GM12878 (cell line): ENCODE measurements at regions not wholly inside any gene's neighbourhood (a gene's known extent, or its start where the extent isn't known, plus 50 kb on each side); places are given as distances from the start of the nearest gene placed in this dataset.
A peak's percentile ranks its signal among the peaks of the same experiment; 100 is the strongest.

ENCODE experiments used
- ATAC-seq: fragments of 200-7000 bp; cut with Tn5 transposase; 3 replicates; pipeline ENCODE4 v1.9.1; 2020; ENCODE audit warnings: mild to moderate bottlenecking, moderate library complexity
- BruUV-seq: library from RNA; stranded (reverse); fragments of 400-500 nt; replicated peaks from 2 replicates; lab custom pipeline; 2021; lab: Mats Ljungman, UMichigan
- CTCF ChIA-PET: fragments of 300-600 bp; sonication (Branson Sonifier 250); formaldehyde crosslinking; extraction: SDS; loops from one replicate; lab custom pipeline; 2021; ENCODE audit warnings: inconsistent platforms; lab: Yijun Ruan, JAX
- POLR2A ChIA-PET: fragments of 350-600 bp; formaldehyde crosslinking; extraction: SDS; loops from one replicate; lab custom pipeline; 2021; ENCODE audit warnings: inconsistent platforms; lab: Charles Lee
- RAD21 ChIA-PET: fragments of 300-600 bp; sonication (Branson Sonifier 250); formaldehyde crosslinking; loops from one replicate; lab custom pipeline; 2023; ENCODE audit warnings: antibody characterized with exemption; ENCODE audit not compliant: unreplicated experiment; lab: Charles Lee
- SMC1A ChIA-PET: fragments of 300-600 bp; sonication (Branson Sonifier 250); formaldehyde crosslinking; loops from one replicate; lab custom pipeline; 2023; ENCODE audit not compliant: unreplicated experiment, uncharacterized antibody; lab: Charles Lee
- DNase-seq: peaks from one replicate; pipeline ENCODE4 v3.0.0-alpha.2; 2011; ENCODE audit warnings: low read depth, low spot score
- FAIRE-seq: peaks from 3 replicates; lab custom pipeline; 2011; peaks lifted over from hg19 to GRCh38; lab: Jason Lieb, UNC
- H2AFZ ChIP-seq: 2 replicates; pipeline ENCODE4 v1.6.0; 2011; ENCODE audit warnings: low read depth, low read length, control low read depth; ENCODE audit not compliant: control insufficient read depth
- H3K27ac ChIP-seq: 2 replicates; pipeline ENCODE4 v1.5.1; 2011; ENCODE audit warnings: control low read depth; ENCODE audit not compliant: control insufficient read depth, insufficient read depth
- H3K27me3 ChIP-seq, 2 experiments: replicated peaks in 1 of 2; 2 replicates each; pipeline versions ENCODE4 v1.6.0 to v1.6.1; 2011; ENCODE audit warnings: low read length in 1 of 2; ENCODE audit not compliant: control insufficient read depth in 2 of 2, insufficient read depth in 2 of 2
- H3K36me3 ChIP-seq, 2 experiments: 2 replicates each; pipeline ENCODE4 v1.5.1; 2011; ENCODE audit warnings: low read length in 1 of 2; ENCODE audit not compliant: control insufficient read depth in 2 of 2, insufficient read depth in 2 of 2
- H3K4me1 ChIP-seq: 2 replicates; pipeline ENCODE4 v1.6.1; 2011; ENCODE audit warnings: mild to moderate bottlenecking, low read length, moderate library complexity, mixed read lengths; ENCODE audit not compliant: control insufficient read depth, insufficient read depth
- H3K4me2 ChIP-seq: 2 replicates; pipeline ENCODE4 v1.6.0; 2011; ENCODE audit warnings: control low read depth; ENCODE audit not compliant: control insufficient read depth, insufficient read depth
- H3K4me3 ChIP-seq: fragments of 200-600 bp; sonication (generic); 2 replicates; pipeline ENCODE4 v1.5.1; 2016
- H3K79me2 ChIP-seq: 2 replicates; pipeline ENCODE4 v1.6.0; 2011; ENCODE audit warnings: low read length; ENCODE audit not compliant: control insufficient read depth, insufficient read depth
- H3K9ac ChIP-seq: 2 replicates; pipeline ENCODE4 v1.8.0; 2011; ENCODE audit warnings: low read length, control low read depth, mixed read lengths; ENCODE audit not compliant: control insufficient read depth, insufficient read depth
- H3K9me3 ChIP-seq: replicated peaks from 3 replicates; pipeline ENCODE4 v1.5.1; 2011; ENCODE audit warnings: mild to moderate bottlenecking, low read length; ENCODE audit not compliant: control insufficient read depth, insufficient read depth
- H4K20me1 ChIP-seq: 2 replicates; pipeline ENCODE4 v1.6.0; 2011; ENCODE audit not compliant: control insufficient read depth, insufficient read depth
- ASH2L ChIP-seq: fragments of 300-600, 200-600 bp; sonication (generic); IDR thresholded peaks from 2 replicates; pipeline ENCODE4 v1.6.1; 2017; ENCODE audit warnings: low read depth, mild to moderate bottlenecking, borderline replicate concordance
- BMI1 ChIP-seq: fragments of 450-650 bp; IDR thresholded peaks from 2 replicates; pipeline ENCODE4 v1.6.1; 2016; ENCODE audit warnings: mild to moderate bottlenecking, moderate library complexity, borderline replicate concordance
- NRF1 ChIP-seq: conservative IDR thresholded peaks from 2 replicates; pipeline ENCODE4 v1.6.1; 2011; ENCODE audit warnings: mild to moderate bottlenecking, low read depth, low read length, improper control_type of control experiment
- PAX5 ChIP-seq: IDR thresholded peaks from 2 replicates; pipeline ENCODE4 v1.6.1; 2011; ENCODE audit warnings: low read depth, low read length, borderline replicate concordance
- RAD21 ChIP-seq: IDR thresholded peaks from 2 replicates; pipeline ENCODE4 v1.6.1; 2011; ENCODE audit warnings: mild to moderate bottlenecking, low read depth, low read length, moderate library complexity; ENCODE audit not compliant: insufficient read depth
- SIN3A ChIP-seq: IDR thresholded peaks from 2 replicates; pipeline ENCODE4 v1.6.1; 2012; ENCODE audit warnings: low read depth, low read length, improper control_type of control experiment
- ZBED1 ChIP-seq: IDR thresholded peaks from 2 replicates; pipeline ENCODE4 v1.6.1; 2016; ENCODE audit warnings: borderline replicate concordance
- ZNF217 ChIP-seq: fragments of 450-650 bp; IDR thresholded peaks from 2 replicates; pipeline ENCODE4 v1.6.1; 2017; ENCODE audit warnings: antibody characterized with exemption, mild to moderate bottlenecking
- ZNF384 ChIP-seq: IDR thresholded peaks from 2 replicates; pipeline ENCODE4 v1.6.1; 2012; ENCODE audit warnings: low read depth, mild to moderate bottlenecking, low read length, improper control_type of control experiment, borderline replicate concordance
- WGBS: methylation state at CpG from one replicate; pipeline ENCODE4 v1.1.6; 2016; ENCODE audit warnings: low lambda C conversion rate; ENCODE audit not compliant: insufficient replicate concordance, insufficient coverage; ENCODE audit errors: missing lambda C conversion rate; 5-methylcytosine and 5-hydroxymethylcytosine counted together
- in situ Hi-C: fragments of 300-500 bp; cut with MboI; formaldehyde crosslinking; loops from 9 replicates; pipeline ENCODE4 v1.14.3; 2018; ENCODE audit warnings: mixed read lengths
- intact Hi-C: fragments of 100-400 bp; cut with micrococcal nuclease; formaldehyde crosslinking; loops from one replicate; pipeline ENCODE4 v1.14.2; 2022; ENCODE audit not compliant: unreplicated experiment
- TF ChIP-seq, protein P1 (sequence below): fragments of 450-650 bp; IDR thresholded peaks from 2 replicates; pipeline ENCODE4 v1.6.1; 2017; ENCODE audit warnings: mild to moderate bottlenecking, low read depth, inconsistent platforms; ENCODE audit not compliant: poor library complexity, severe bottlenecking
- TF ChIP-seq, protein P2 (sequence below): fragments of 150-350 bp; IDR thresholded peaks from 2 replicates; pipeline ENCODE4 v1.6.1; 2016; ENCODE audit warnings: low read depth, low read length

DNA sequence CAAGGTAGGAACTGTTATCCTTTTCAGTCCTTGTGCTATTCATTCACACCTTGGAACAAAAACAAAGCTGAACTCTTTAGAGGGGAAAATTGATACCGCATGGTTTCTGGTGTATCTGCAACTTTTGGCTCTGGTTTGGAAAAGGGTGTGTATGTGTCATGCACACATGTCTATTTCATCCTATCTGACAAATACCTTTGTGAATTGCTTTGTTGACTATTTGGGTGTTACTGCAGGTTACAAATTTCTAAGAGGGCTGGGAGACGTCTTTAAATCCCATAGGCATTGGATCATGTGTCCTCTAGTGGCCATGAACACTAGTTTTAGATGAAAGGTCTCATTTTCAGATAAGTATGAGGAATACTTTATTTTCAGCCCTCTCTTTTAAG is 59.9 kb upstream of the IFNG-AS1 start (continued):
- TF ChIP-seq ZNF384 (no peak), SIN3A (no peak), ZBED1 (no peak), BMI1 (no peak), PAX5 (no peak)
- TF ChIP-seq, all 136 proteins: peak for 0

DNA sequence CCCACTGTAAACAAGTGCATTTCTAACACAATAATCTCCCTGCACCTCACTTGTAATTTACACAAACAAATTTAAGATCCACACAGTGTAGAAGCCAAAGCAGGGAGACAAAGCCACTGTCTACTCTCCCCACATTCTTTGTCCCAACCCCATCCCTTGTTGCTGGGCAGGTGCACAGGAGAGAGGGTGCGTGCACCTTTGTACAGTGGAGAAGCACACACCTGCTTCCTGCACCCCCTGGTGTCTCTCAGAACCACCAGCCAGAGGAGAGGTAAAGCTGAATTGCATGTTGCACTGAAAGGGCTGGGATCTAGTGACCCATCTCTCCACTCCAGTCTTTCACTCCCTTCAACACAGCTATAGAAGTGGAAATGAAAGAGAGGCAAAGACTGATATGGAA is 51.4 kb upstream of the IFNG-AS1 start:
- CTCF ChIA-PET: interaction anchor here (1.3 to 6.9 kb wide), 2 partner anchors 9 to 581 kb away, joined by 3 to 115 read pairs; no protein-coding TSS in a partner anchor
- TF ChIP-seq ASH2L (no peak), NRF1 (no peak), ZNF217 (no peak), RAD21 (0 out of 2 replicates have a peak, but pooled peaks have one; percentile 7)
- TF ChIP-seq, protein P1, sequence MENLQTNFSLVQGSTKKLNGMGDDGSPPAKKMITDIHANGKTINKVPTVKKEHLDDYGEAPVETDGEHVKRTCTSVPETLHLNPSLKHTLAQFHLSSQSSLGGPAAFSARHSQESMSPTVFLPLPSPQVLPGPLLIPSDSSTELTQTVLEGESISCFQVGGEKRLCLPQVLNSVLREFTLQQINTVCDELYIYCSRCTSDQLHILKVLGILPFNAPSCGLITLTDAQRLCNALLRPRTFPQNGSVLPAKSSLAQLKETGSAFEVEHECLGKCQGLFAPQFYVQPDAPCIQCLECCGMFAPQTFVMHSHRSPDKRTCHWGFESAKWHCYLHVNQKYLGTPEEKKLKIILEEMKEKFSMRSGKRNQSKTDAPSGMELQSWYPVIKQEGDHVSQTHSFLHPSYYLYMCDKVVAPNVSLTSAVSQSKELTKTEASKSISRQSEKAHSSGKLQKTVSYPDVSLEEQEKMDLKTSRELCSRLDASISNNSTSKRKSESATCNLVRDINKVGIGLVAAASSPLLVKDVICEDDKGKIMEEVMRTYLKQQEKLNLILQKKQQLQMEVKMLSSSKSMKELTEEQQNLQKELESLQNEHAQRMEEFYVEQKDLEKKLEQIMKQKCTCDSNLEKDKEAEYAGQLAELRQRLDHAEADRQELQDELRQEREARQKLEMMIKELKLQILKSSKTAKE: no peak
- TF ChIP-seq, protein P2, sequence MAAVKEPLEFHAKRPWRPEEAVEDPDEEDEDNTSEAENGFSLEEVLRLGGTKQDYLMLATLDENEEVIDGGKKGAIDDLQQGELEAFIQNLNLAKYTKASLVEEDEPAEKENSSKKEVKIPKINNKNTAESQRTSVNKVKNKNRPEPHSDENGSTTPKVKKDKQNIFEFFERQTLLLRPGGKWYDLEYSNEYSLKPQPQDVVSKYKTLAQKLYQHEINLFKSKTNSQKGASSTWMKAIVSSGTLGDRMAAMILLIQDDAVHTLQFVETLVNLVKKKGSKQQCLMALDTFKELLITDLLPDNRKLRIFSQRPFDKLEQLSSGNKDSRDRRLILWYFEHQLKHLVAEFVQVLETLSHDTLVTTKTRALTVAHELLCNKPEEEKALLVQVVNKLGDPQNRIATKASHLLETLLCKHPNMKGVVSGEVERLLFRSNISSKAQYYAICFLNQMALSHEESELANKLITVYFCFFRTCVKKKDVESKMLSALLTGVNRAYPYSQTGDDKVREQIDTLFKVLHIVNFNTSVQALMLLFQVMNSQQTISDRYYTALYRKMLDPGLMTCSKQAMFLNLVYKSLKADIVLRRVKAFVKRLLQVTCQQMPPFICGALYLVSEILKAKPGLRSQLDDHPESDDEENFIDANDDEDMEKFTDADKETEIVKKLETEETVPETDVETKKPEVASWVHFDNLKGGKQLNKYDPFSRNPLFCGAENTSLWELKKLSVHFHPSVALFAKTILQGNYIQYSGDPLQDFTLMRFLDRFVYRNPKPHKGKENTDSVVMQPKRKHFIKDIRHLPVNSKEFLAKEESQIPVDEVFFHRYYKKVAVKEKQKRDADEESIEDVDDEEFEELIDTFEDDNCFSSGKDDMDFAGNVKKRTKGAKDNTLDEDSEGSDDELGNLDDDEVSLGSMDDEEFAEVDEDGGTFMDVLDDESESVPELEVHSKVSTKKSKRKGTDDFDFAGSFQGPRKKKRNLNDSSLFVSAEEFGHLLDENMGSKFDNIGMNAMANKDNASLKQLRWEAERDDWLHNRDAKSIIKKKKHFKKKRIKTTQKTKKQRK: no peak
- Histone ChIP-seq H3K4me1 (no peaks in the 10 kb centered on the region), H3K9me3 (no peaks in the 10 kb centered on the region), H4K20me1 (no peaks in the 10 kb centered on the region), H2AFZ (no peak overlapping the region), H3K79me2 (no peaks in the 10 kb centered on the region), H3K4me3 (no peak overlapping the region), H3K4me2 (no peak overlapping the region), H3K27me3 (peaks cover 0 to 2% of the 10 kb centered on the region in 2 experiments; a peak in 2 of 4 replicates), H3K9ac (no peak overlapping the region), H3K36me3 (no peaks in the 10 kb centered on the region), H3K27ac (no peak overlapping the region)
- in situ Hi-C loops (no loop called here), intact Hi-C loops (no loop called here)
- SMC1A ChIA-PET: interaction anchor here (1.1 to 6.6 kb wide), 2 partner anchors 227 to 581 kb away, joined by 4 to 77 read pairs; no protein-coding TSS in a partner anchor
- 0% methylated on average over 1 of the region's 1 CpG for WGBS
- POLR2A ChIA-PET: no interaction called here
- FAIRE-seq (no peak), DNase-seq (no peak), ATAC-seq (no peak)
- RAD21 ChIA-PET: no interaction called here
- BruUV-seq: no TSS peak
